GM12864 (cell line): ENCODE measurements at regions not wholly inside any gene's neighbourhood (a gene's known extent, or its start where the extent isn't known, plus 50 kb on each side); places are given as distances from the start of the nearest gene placed in this dataset.
"Not testable (repeated sequence)": the region's sequence is repeated elsewhere in the genome, so short reads cannot be mapped to it uniquely, and the experiment has no call there.

ENCODE experiments used
- DNase-seq: peaks from one replicate; pipeline ENCODE4 v3.0.0-alpha.2; 2011; ENCODE audit warnings: low read depth
- H3K4me3 ChIP-seq: 2 replicates; pipeline ENCODE4 v1.5.1; 2011; ENCODE audit warnings: mild to moderate bottlenecking, low read depth, low read length, control low read depth
- TF ChIP-seq, protein P1 (sequence below): IDR thresholded peaks from 2 replicates; pipeline ENCODE4 v1.5.1; 2011; ENCODE audit warnings: low read depth, mild to moderate bottlenecking, moderate library complexity, low read length, control low read depth, inconsistent platforms; ENCODE audit errors: missing control alignments

DNA sequence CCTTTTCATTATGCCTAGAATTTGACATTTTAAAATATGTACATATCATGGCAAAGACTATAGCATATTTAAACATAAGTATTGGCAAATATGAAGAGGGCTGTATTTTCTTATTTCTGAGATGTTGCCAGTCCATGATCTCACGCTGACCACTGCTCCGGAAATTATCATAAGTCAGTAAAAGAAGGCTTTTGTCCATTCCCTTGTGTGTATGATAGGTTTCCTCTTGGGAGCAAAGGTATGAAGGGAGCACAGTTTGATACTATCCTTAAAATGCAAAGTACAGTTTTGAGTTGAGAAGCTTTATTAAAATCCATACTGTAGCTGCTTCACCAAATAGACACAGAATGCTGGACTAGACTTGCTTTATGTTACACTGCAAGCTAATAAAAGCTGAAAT lies 52.6 kb upstream of the AGA start:
- no peak overlapping the region for H3K4me3 ChIP-seq
- no peak for DNase-seq
- TF ChIP-seq, protein P1, sequence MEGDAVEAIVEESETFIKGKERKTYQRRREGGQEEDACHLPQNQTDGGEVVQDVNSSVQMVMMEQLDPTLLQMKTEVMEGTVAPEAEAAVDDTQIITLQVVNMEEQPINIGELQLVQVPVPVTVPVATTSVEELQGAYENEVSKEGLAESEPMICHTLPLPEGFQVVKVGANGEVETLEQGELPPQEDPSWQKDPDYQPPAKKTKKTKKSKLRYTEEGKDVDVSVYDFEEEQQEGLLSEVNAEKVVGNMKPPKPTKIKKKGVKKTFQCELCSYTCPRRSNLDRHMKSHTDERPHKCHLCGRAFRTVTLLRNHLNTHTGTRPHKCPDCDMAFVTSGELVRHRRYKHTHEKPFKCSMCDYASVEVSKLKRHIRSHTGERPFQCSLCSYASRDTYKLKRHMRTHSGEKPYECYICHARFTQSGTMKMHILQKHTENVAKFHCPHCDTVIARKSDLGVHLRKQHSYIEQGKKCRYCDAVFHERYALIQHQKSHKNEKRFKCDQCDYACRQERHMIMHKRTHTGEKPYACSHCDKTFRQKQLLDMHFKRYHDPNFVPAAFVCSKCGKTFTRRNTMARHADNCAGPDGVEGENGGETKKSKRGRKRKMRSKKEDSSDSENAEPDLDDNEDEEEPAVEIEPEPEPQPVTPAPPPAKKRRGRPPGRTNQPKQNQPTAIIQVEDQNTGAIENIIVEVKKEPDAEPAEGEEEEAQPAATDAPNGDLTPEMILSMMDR = no peak

DNA sequence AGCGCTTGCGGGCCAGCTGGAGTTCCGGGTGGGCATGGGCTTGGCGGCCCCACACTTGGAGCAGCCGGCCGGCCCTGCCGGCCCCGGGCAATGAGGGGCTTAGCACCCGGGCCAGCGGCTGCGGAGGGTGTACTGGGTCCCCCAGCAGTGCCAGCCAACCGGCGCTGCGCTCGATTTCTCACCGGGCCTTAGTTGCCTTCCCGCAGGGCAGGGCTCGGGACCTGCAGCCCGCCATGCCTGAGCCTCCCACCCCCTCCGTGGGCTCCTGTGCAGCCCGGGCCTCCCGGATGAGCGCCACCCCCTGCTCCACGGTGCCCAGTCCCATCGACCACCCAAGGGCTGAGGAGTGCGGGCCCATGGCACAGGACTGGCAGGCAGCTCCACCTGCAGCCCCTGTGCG lies 53.4 kb upstream of the AGA start:
- not testable (repeated sequence) for DNase-seq, H3K4me3 ChIP-seq

DNA sequence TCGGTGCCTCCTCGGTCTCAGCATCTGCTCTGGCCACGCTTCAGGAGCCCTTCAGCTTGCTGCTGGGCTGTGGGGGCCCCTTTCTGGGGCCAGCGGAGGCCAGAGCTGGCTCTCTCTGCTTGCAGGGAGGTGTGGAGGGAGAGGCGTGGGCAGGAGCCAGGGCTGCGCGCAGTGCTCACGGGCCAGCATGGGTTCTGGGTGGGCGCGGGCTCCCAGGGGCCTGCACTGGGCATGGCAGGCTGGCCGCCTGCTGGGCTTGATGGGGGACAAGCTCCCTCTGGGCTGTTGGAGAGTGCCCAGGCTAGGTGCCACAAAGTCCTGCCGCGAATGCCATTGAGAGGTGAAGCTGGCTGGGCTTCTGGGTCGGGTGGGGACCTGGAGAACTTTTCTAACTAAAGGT lies 57.3 kb upstream of the AGA start:
- H3K4me3 ChIP-seq = no peak overlapping the region
- DNase-seq = no peak
- TF ChIP-seq, protein P1 = no peak

DNA sequence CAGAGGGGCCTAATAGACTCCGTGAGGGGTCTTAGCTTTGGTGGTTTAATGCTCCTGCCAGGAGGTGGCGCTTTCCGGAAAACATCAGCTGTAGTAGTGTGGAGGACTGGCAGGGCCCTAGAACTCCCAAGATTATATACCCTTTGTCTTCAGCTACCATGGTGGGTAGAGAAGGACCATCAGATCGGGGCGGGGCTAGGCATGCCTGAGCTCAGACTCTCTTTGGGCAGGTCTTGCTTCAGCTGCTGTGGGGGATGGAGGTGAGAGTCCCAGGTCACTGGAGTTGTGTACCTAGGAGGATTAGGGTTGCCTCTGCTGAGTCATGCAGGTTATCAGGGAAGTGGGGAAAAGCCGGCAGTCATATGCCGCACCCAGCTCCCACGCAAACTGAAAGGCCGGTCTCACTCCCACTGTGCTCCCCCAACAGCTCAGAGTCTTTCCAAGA lies 63.0 kb upstream of the AGA start:
- TF ChIP-seq, protein P1 = no peak
- no peak for DNase-seq

DNA sequence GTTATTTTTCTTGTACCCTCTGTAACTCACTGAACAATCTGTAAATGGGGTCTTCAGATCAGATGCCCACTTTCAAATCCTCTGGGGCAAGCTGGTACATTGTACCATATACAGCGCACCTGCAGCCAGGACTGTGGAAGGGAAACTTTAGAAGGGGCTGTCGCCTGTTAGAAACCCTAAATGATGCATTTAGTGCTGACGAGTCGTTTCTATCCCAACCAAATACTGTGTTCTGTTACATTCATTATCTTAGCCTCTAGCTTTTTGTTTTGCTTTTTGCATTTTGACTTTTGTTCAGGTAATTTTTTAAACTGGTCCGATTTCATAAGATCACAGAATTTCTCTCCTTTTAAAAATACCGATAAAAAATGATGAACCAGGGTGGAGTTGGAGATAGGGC lies 66.4 kb upstream of the AGA start:
- TF ChIP-seq, protein P1 = no peak
- no peak for DNase-seq

More for the DNA sequence above, 63.0 kb upstream of the AGA start:
- H3K4me3 ChIP-seq = no peak overlapping the region

DNA sequence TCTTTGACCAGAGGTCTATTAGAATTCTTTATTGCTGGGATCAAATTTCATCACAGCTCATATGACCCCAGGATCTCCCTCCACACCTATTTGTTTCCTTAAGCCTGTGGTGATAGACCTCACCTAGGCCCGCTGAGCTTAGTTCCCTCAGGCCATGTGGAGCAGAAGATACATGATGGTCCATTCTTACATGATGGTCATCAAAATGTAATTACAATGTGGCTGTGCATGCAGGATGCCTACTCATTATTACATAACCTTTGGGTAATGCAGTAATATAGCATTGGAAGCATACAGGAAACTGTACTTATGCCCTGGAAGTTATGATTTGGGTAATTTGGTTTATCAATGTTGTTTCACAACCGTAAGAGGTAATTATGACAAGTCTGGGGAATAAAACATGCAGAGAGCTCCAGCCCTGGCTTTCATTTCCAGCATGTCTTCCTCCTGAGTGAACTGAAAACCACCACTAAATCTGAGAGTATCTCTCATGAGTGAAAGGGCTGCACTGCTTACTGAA lies 67.0 kb upstream of the AGA start:
- no peak for DNase-seq
- H3K4me3 ChIP-seq = no peak overlapping the region
- TF ChIP-seq, protein P1 = no peak

More for the DNA sequence above, 66.4 kb upstream of the AGA start:
- H3K4me3 ChIP-seq = no peak overlapping the region

DNA sequence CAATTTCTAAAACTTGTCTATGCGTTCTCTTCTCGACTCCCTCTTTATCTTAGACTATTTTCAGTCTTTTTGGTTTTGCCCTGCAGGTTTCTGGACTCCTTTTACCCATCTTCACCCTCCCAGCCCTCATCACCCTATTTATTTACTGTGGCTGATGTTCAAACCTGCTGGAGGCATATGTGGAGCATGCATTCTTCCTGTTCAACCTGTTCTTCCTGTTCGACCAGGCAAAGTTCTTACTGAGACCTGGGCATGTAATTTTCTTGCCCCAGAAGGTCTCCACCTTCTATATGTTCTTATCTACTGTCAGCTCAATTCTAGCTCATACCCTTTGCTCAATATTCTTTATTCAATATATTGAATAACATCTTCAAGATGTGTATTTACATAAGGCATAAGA lies 69.4 kb upstream of the AGA start:
- no peak overlapping the region for H3K4me3 ChIP-seq
- no peak for DNase-seq
- TF ChIP-seq, protein P1 = no peak

DNA sequence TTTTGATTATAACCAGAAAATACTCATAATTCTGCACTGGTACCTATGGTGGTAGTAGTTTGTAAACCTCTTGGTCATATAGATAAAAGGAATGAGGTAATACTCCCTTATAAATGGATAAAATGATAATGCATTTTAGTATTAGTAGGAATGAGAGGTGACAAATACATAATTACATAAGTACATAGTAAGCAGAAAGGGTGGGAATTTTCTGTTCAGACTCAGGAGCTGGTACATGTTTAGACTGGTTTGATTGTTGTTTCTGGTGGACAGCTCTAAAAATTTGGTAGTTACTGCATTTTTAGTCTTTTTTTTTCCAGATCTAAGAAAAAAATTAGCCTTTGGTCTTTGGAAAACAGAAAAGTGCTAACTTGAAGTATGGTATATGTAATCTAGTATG lies 70.4 kb upstream of the AGA start:
- TF ChIP-seq, protein P1 = no peak
- H3K4me3 ChIP-seq = no peak overlapping the region
- DNase-seq = no peak
